ENCODE measurements at regions not wholly inside any gene's neighbourhood (a gene's known extent, or its start where the extent isn't known, plus 50 kb on each side); places are given as distances from the start of the nearest gene placed in this dataset.

GRCh38 chr7:155209478-155210319, 88.0 kb upstream of the INSIG1 start:
- ChIA-PET POLR2A (ENCODE audit: unreplicated experiment) (no interaction called here), CTCF (no interaction called here)
- 0 out of 2 replicates have a peak overlapping the region, but pooled peaks have one; percentile 13 for H3K27ac ChIP-seq

GRCh38 chr7:155210356-155210755, 87.3 kb upstream of the INSIG1 start:
- CTCF ChIA-PET: no interaction called here
- H3K4me3 ChIP-seq: no peak overlapping the region
- H3K9me2 ChIP-seq (ENCODE audit: insufficient read depth): no peaks in the 10 kb centered on the region
- H3K79me2 ChIP-seq (ENCODE audit: low read depth): no peaks in the 10 kb centered on the region
- peaks cover 32% of the 10 kb centered on the region for H3F3A ChIP-seq (ENCODE audit: insufficient read depth, low read depth)
- H3K27me3 ChIP-seq (ENCODE audit: insufficient read depth, low read depth): no peaks in the 10 kb centered on the region
- DNase-seq: peak; percentile 64 to 65
- no peaks in the 10 kb centered on the region for H3K36me3 ChIP-seq (ENCODE audit: low read depth)
- intact Hi-C loops (cut with micrococcal nuclease; ENCODE audit: unreplicated experiment): no loop called here
- H4K20me1 ChIP-seq (ENCODE audit: insufficient read depth): no peaks in the 10 kb centered on the region
- POLR2A ChIA-PET (ENCODE audit: unreplicated experiment): no interaction called here
- no peak overlapping the region for H3K27ac ChIP-seq
- no TSS peak for BruUV-seq (replicated peaks)
- H3K4me2 ChIP-seq: peak overlapping the region; percentile 37
- TF ChIP-seq CTCF (conservative IDR thresholded peaks at IDR 0.05) (no peak; the same call in 1 of the 2 replicates), EZH2 (IDR thresholded peaks at IDR 0.05; ENCODE audit: low read depth) (no peak)
- no peak overlapping the region for H2AFZ ChIP-seq
- peaks cover 61% of the 10 kb centered on the region for H3K4me1 ChIP-seq (replicated peaks; ENCODE audit: insufficient read depth)
- no peaks in the 10 kb centered on the region for H3K9me3 ChIP-seq (ENCODE audit: insufficient read depth, low read depth)

More at GRCh38 chr7:155209478-155210319, 88.0 kb upstream of the INSIG1 start:
- peak overlapping the region; percentile 17; the same call in 1 of the 2 replicates for H3K4me3 ChIP-seq
- peak overlapping the region; percentile 63 for H3K4me2 ChIP-seq
- H3K27me3 ChIP-seq (ENCODE audit: insufficient read depth, low read depth): no peaks in the 10 kb centered on the region
- no TSS peak for BruUV-seq (replicated peaks)
- intact Hi-C loops (cut with micrococcal nuclease; ENCODE audit: unreplicated experiment): loop anchor here (1.0 to 5.0 kb wide), 2 partner anchors 88 to 207 kb away; partner anchors contain the start of genes INSIG1 and PAXIP1
- peaks cover 31% of the 10 kb centered on the region for H3F3A ChIP-seq (ENCODE audit: insufficient read depth, low read depth)
- no peaks in the 10 kb centered on the region for H3K79me2 ChIP-seq (ENCODE audit: low read depth)
- no peaks in the 10 kb centered on the region for H3K36me3 ChIP-seq (ENCODE audit: low read depth)
- TF ChIP-seq EZH2 (IDR thresholded peaks at IDR 0.05; ENCODE audit: low read depth) (no peak), CTCF (conservative IDR thresholded peaks at IDR 0.05) (no peak)
- no peaks in the 10 kb centered on the region for H3K9me3 ChIP-seq (ENCODE audit: insufficient read depth, low read depth)
- no peaks in the 10 kb centered on the region for H4K20me1 ChIP-seq (ENCODE audit: insufficient read depth)
- H3K9me2 ChIP-seq (ENCODE audit: insufficient read depth): no peaks in the 10 kb centered on the region
- H3K4me1 ChIP-seq (replicated peaks; ENCODE audit: insufficient read depth): peaks cover 60% of the 10 kb centered on the region
- no peak for DNase-seq
- peak overlapping the region; percentile 39; the same call in 1 of the 2 replicates for H2AFZ ChIP-seq

GRCh38 chr7:155211173-155211572, 86.5 kb upstream of the INSIG1 start:
- H3K4me3 ChIP-seq: no peak overlapping the region
- CTCF ChIA-PET: no interaction called here
- H2AFZ ChIP-seq: no peak overlapping the region
- H3K27ac ChIP-seq: no peak overlapping the region
- intact Hi-C loops (cut with micrococcal nuclease; ENCODE audit: unreplicated experiment): no loop called here
- H3K36me3 ChIP-seq (ENCODE audit: low read depth): no peaks in the 10 kb centered on the region
- peaks cover 57% of the 10 kb centered on the region for H3K4me1 ChIP-seq (replicated peaks; ENCODE audit: insufficient read depth)
- POLR2A ChIA-PET (ENCODE audit: unreplicated experiment): no interaction called here
- DNase-seq: no peak
- H3K4me2 ChIP-seq: no peak overlapping the region
- H3K9me2 ChIP-seq (ENCODE audit: insufficient read depth): no peaks in the 10 kb centered on the region
- no peak for TF ChIP-seq EZH2 (IDR thresholded peaks at IDR 0.05; ENCODE audit: low read depth)
- no peak for TF ChIP-seq CTCF (conservative IDR thresholded peaks at IDR 0.05)
- H3K79me2 ChIP-seq (ENCODE audit: low read depth): no peaks in the 10 kb centered on the region
- peaks cover 26% of the 10 kb centered on the region for H3F3A ChIP-seq (ENCODE audit: insufficient read depth, low read depth)
- no peaks in the 10 kb centered on the region for H3K27me3 ChIP-seq (ENCODE audit: insufficient read depth, low read depth)
- no TSS peak for BruUV-seq (replicated peaks)
- H3K9me3 ChIP-seq (ENCODE audit: insufficient read depth, low read depth): no peaks in the 10 kb centered on the region
- no peaks in the 10 kb centered on the region for H4K20me1 ChIP-seq (ENCODE audit: insufficient read depth)
